ENCODE measurements at regions not wholly inside any gene's neighbourhood (a gene's known extent, or its start where the extent isn't known, plus 50 kb on each side); places are given as distances from the start of the nearest gene placed in this dataset.

DNA sequence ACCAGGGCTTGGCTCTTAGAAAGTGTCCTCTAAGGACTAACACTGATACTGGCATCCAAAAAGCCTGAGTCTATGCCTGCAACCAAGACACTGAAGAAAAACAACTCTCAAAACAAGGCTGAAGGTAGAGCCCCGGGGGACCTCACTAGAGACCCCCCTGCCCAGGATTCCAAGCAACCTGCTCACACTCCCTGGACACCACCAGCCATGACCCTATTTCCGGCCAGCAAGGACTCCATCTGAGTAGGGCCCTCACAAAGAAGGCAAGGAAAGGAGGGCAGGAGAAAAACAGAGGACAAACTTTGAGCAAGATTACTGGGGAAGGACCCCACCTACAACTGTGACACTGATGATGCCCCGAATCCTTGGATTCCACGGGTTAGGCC is 343.1 kb downstream of the NPHP4 start:
- H3K9me3 Mint-ChIP-seq, result peaks cover 50% of the 10 kb centered on the region
- H3K27ac Mint-ChIP-seq, result no peak overlapping the region
- peaks cover 8% of the 10 kb centered on the region for H3K4me1 Mint-ChIP-seq
- peaks cover 36% of the 10 kb centered on the region for H3K36me3 Mint-ChIP-seq
- peaks cover 9% of the 10 kb centered on the region; the same call in 1 of the 2 replicates for H3K27me3 Mint-ChIP-seq (ENCODE audit: low read depth)
- POLR2A ChIA-PET, result no interaction called here
- no peak overlapping the region for H3K4me3 Mint-ChIP-seq
- no peak for ATAC-seq
- TF ChIP-seq, protein P1, sequence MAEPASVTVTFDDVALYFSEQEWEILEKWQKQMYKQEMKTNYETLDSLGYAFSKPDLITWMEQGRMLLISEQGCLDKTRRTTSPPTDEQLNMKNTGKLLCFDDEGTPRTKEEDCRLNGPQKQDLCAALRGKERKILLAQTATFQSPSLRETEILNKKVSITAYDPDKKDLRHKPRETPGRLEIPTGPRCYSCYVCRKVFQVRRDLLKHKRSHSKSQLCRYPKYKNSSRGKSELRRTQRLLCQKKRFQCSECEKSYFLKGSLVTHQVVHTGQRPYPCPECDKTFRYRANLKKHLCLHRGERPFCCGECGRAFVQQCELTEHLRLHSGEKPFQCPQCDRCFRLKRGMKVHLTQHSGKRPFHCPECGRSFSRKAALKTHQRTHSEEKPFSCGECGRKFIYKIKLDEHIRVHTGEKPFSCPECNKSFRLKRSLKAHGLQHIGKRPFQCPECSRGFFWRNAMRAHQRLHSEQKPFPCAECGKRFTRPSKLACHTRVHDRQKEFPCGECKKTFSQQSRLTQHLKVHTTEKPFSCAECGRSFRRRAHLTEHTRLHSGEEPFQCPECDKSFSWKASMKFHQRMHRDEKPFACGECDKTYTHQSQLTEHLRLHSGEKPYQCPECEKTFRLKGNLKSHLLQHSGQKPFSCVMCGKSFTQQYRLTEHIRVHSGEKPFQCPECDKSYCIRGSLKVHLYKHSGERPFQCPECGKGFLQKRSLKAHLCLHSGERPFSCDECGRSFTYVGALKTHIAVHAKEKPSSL (CRISPR knock-in tag; conservative IDR thresholded peaks at IDR 0.05), result no peak
- TF ChIP-seq SMAD3 (CRISPR knock-in tag; IDR thresholded peaks at IDR 0.05; ENCODE audit: borderline replicate concordance), result no peak
- no peak for TF ChIP-seq ESRRA (CRISPR knock-in tag; IDR thresholded peaks at IDR 0.05; ENCODE audit: borderline replicate concordance)
- TF ChIP-seq NFYB (CRISPR knock-in tag; conservative IDR thresholded peaks at IDR 0.05; ENCODE audit: low read depth), result no peak
- TF ChIP-seq, protein P2, sequence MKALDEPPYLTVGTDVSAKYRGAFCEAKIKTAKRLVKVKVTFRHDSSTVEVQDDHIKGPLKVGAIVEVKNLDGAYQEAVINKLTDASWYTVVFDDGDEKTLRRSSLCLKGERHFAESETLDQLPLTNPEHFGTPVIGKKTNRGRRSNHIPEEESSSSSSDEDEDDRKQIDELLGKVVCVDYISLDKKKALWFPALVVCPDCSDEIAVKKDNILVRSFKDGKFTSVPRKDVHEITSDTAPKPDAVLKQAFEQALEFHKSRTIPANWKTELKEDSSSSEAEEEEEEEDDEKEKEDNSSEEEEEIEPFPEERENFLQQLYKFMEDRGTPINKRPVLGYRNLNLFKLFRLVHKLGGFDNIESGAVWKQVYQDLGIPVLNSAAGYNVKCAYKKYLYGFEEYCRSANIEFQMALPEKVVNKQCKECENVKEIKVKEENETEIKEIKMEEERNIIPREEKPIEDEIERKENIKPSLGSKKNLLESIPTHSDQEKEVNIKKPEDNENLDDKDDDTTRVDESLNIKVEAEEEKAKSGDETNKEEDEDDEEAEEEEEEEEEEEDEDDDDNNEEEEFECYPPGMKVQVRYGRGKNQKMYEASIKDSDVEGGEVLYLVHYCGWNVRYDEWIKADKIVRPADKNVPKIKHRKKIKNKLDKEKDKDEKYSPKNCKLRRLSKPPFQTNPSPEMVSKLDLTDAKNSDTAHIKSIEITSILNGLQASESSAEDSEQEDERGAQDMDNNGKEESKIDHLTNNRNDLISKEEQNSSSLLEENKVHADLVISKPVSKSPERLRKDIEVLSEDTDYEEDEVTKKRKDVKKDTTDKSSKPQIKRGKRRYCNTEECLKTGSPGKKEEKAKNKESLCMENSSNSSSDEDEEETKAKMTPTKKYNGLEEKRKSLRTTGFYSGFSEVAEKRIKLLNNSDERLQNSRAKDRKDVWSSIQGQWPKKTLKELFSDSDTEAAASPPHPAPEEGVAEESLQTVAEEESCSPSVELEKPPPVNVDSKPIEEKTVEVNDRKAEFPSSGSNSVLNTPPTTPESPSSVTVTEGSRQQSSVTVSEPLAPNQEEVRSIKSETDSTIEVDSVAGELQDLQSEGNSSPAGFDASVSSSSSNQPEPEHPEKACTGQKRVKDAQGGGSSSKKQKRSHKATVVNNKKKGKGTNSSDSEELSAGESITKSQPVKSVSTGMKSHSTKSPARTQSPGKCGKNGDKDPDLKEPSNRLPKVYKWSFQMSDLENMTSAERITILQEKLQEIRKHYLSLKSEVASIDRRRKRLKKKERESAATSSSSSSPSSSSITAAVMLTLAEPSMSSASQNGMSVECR (CRISPR knock-in tag; IDR thresholded peaks at IDR 0.05; ENCODE audit: borderline replicate concordance), result no peak
- TF ChIP-seq, protein P3, sequence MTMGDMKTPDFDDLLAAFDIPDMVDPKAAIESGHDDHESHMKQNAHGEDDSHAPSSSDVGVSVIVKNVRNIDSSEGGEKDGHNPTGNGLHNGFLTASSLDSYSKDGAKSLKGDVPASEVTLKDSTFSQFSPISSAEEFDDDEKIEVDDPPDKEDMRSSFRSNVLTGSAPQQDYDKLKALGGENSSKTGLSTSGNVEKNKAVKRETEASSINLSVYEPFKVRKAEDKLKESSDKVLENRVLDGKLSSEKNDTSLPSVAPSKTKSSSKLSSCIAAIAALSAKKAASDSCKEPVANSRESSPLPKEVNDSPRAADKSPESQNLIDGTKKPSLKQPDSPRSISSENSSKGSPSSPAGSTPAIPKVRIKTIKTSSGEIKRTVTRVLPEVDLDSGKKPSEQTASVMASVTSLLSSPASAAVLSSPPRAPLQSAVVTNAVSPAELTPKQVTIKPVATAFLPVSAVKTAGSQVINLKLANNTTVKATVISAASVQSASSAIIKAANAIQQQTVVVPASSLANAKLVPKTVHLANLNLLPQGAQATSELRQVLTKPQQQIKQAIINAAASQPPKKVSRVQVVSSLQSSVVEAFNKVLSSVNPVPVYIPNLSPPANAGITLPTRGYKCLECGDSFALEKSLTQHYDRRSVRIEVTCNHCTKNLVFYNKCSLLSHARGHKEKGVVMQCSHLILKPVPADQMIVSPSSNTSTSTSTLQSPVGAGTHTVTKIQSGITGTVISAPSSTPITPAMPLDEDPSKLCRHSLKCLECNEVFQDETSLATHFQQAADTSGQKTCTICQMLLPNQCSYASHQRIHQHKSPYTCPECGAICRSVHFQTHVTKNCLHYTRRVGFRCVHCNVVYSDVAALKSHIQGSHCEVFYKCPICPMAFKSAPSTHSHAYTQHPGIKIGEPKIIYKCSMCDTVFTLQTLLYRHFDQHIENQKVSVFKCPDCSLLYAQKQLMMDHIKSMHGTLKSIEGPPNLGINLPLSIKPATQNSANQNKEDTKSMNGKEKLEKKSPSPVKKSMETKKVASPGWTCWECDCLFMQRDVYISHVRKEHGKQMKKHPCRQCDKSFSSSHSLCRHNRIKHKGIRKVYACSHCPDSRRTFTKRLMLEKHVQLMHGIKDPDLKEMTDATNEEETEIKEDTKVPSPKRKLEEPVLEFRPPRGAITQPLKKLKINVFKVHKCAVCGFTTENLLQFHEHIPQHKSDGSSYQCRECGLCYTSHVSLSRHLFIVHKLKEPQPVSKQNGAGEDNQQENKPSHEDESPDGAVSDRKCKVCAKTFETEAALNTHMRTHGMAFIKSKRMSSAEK (CRISPR knock-in tag; IDR thresholded peaks at IDR 0.05; ENCODE audit: borderline replicate concordance), result no peak
- TF ChIP-seq SOX15 (CRISPR knock-in tag; IDR thresholded peaks at IDR 0.05), result no peak
- no peak for TF ChIP-seq MYBL2 (CRISPR knock-in tag; IDR thresholded peaks at IDR 0.05)
- no peak for TF ChIP-seq ZNF317 (CRISPR knock-in tag; IDR thresholded peaks at IDR 0.05; ENCODE audit: borderline replicate concordance, low read depth)
- TF ChIP-seq ZNF232 (CRISPR knock-in tag; IDR thresholded peaks at IDR 0.05), result no peak
- TF ChIP-seq TP53 (CRISPR knock-in tag; IDR thresholded peaks at IDR 0.05), result no peak
- no peak for TF ChIP-seq GRHL2 (CRISPR knock-in tag; IDR thresholded peaks at IDR 0.05; ENCODE audit: insufficient replicate concordance, severe bottlenecking)
- TF ChIP-seq KAT7 (CRISPR knock-in tag; IDR thresholded peaks at IDR 0.05; ENCODE audit: borderline replicate concordance), result no peak
- no peak for DNase-seq (ENCODE audit: low spot score)
- CTCF ChIA-PET, result interaction anchor here (1.2 kb wide), 2 partner anchors 96 kb away, joined by 3 to 6 read pairs; no protein-coding TSS in a partner anchor

DNA sequence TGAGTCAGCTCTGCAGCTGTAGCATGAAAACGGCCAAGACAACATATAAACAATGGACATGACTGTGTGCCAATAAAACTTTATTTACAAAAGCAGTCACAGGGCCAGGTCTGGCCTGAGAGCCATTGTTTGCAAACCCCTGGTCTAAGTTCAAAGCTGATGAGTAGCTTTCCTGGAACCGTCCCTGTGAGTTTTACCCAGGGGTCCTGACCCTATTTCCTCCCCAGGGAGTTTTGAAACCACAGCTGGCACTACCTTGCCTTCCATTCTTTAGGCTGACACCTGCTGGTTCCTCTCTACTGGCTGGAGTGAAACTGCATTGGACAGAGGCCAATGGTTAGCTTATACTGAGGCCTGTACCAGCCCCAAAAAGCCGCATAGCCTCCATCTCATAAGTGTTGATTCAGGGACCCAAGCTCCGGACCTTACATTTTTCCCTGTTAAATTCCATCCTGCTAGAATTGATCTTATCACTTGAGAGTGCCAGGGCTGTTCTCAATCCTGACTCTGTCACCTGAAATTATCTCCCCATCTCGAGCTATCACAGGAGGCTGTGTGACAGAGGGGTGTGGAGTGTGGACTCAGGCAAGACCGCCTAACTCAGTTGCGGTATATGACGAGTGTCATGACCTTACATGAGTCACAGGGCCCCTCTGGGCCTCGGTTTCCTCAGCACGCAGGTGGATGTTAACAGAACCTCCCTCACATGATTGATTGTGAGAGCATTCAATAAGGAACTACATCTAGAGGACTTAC is 343.6 kb downstream of the NPHP4 start:
- ChIA-PET POLR2A (no interaction called here), CTCF (interaction anchor here (1.2 kb wide), 1 partner anchor 97 kb away, joined by 6 read pairs; no protein-coding TSS in a partner anchor)
- no peak for DNase-seq (ENCODE audit: low spot score)
- no peak overlapping the region for H3K4me3 Mint-ChIP-seq
- peaks cover 36% of the 10 kb centered on the region for H3K36me3 Mint-ChIP-seq
- no peak overlapping the region for H3K27ac Mint-ChIP-seq
- no peak for ATAC-seq
- H3K4me1 Mint-ChIP-seq, result peaks cover 8% of the 10 kb centered on the region
- H3K27me3 Mint-ChIP-seq (ENCODE audit: low read depth), result peaks cover 9% of the 10 kb centered on the region; the same call in 1 of the 2 replicates
- H3K9me3 Mint-ChIP-seq, result peaks cover 45% of the 10 kb centered on the region
- TF ChIP-seq ZNF219 (CRISPR knock-in tag; IDR thresholded peaks at IDR 0.05; ENCODE audit: borderline replicate concordance) (no peak), FOXJ3 (CRISPR knock-in tag; IDR thresholded peaks at IDR 0.05; ENCODE audit: borderline replicate concordance) (no peak), HMGA2 (CRISPR knock-in tag; IDR thresholded peaks at IDR 0.05) (no peak), GABPB1 (CRISPR knock-in tag; IDR thresholded peaks at IDR 0.05) (no peak), ZBTB21 (CRISPR knock-in tag; IDR thresholded peaks at IDR 0.05; ENCODE audit: borderline replicate concordance) (no peak), PRRX2 (CRISPR knock-in tag; IDR thresholded peaks at IDR 0.05) (no peak), TEAD1 (CRISPR knock-in tag; IDR thresholded peaks at IDR 0.05) (no peak), CREB1 (CRISPR knock-in tag; IDR thresholded peaks at IDR 0.05) (no peak)
- TF ChIP-seq, protein P4, sequence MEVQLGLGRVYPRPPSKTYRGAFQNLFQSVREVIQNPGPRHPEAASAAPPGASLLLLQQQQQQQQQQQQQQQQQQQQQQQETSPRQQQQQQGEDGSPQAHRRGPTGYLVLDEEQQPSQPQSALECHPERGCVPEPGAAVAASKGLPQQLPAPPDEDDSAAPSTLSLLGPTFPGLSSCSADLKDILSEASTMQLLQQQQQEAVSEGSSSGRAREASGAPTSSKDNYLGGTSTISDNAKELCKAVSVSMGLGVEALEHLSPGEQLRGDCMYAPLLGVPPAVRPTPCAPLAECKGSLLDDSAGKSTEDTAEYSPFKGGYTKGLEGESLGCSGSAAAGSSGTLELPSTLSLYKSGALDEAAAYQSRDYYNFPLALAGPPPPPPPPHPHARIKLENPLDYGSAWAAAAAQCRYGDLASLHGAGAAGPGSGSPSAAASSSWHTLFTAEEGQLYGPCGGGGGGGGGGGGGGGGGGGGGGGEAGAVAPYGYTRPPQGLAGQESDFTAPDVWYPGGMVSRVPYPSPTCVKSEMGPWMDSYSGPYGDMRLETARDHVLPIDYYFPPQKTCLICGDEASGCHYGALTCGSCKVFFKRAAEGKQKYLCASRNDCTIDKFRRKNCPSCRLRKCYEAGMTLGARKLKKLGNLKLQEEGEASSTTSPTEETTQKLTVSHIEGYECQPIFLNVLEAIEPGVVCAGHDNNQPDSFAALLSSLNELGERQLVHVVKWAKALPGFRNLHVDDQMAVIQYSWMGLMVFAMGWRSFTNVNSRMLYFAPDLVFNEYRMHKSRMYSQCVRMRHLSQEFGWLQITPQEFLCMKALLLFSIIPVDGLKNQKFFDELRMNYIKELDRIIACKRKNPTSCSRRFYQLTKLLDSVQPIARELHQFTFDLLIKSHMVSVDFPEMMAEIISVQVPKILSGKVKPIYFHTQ (CRISPR knock-in tag; IDR thresholded peaks at IDR 0.05), result no peak

Measured in WTC11 (cell line).